ENCODE measurements at regions not wholly inside any gene's neighbourhood (a gene's known extent, or its start where the extent isn't known, plus 50 kb on each side); places are given as distances from the start of the nearest gene placed in this dataset.

GRCh38 chr18:24983566-24984139 lies 368.3 kb downstream of the ZNF521 start:
- H3K9me1 ChIP-seq (ENCODE audit: insufficient read depth, low read length): no peaks in the 10 kb centered on the region; the same call in 1 of the 2 replicates
- H2AFZ ChIP-seq (replicated peaks; ENCODE audit: low read length, poor library complexity): no peak overlapping the region
- dilution Hi-C loops (cut with HindIII; ENCODE audit: low sequenced_read_pairs, unreplicated experiment) (no loop called here), in situ Hi-C loops (cut with MboI; ENCODE audit: low sequenced_read_pairs) (no loop called here), intact Hi-C loops (cut with micrococcal nuclease) (no loop called here)
- no peak overlapping the region for H2BK120ac ChIP-seq (ENCODE audit: low read depth, low read length)
- no peak overlapping the region for H3K4me2 ChIP-seq (ENCODE audit: low read depth, low read length)
- no peak overlapping the region for H4K5ac ChIP-seq (ENCODE audit: low read depth, low read length)
- H3K56ac ChIP-seq (ENCODE audit: extremely low read depth, insufficient read depth, low read length): no peak overlapping the region
- no peak overlapping the region for H2BK5ac ChIP-seq (ENCODE audit: low read depth, low read length, poor library complexity, severe bottlenecking)
- H4K91ac ChIP-seq (ENCODE audit: insufficient read depth, low read depth, low read length): no peak overlapping the region
- no peaks in the 10 kb centered on the region for H3K27me3 ChIP-seq (ENCODE audit: control insufficient read depth, insufficient read depth, low read length)
- WGBS, 2 experiments (ENCODE audit: extremely low coverage in 2 of 2, insufficient read length in 1 of 2): no CpG with 5 or more reads among the region's 8 CpGs
- no peak overlapping the region for H2AK9ac ChIP-seq (replicated peaks; ENCODE audit: low read depth, low read length, poor library complexity)
- no peak overlapping the region for H2BK15ac ChIP-seq (ENCODE audit: low read depth, low read length)
- no peak overlapping the region for H2AK5ac ChIP-seq (ENCODE audit: low read depth, low read length)
- H3K27ac ChIP-seq (ENCODE audit: insufficient read depth, low read length): no peak overlapping the region
- DNase-seq (no peak), ATAC-seq (ENCODE audit: low read depth) (no peak)
- no peak overlapping the region for H3K14ac ChIP-seq (replicated peaks; ENCODE audit: low read depth, low read length)
- H3K4me1 ChIP-seq (ENCODE audit: control insufficient read depth, insufficient read depth, low read length): peaks cover 15% of the 10 kb centered on the region
- no peak overlapping the region for H2BK20ac ChIP-seq (ENCODE audit: low read depth, low read length)
- H3K9ac ChIP-seq (ENCODE audit: low read depth, low read length): no peak overlapping the region
- no TSS peak for BruUV-seq (replicated peaks)
- ChIA-PET POLR2A (ENCODE audit: unreplicated experiment) (no interaction called here), CTCF (no interaction called here)
- no peaks in the 10 kb centered on the region for H3K36me3 ChIP-seq (ENCODE audit: control insufficient read depth, insufficient read depth, low read length)
- no peaks in the 10 kb centered on the region for H4K20me1 ChIP-seq (ENCODE audit: insufficient read depth, low read length)
- H4K8ac ChIP-seq (ENCODE audit: low read depth in 2 of 2, low read length in 2 of 2): no peak overlapping the region
- H3K4me3 ChIP-seq (ENCODE audit: insufficient read depth, low read depth, low read length): no peak overlapping the region
- no peak overlapping the region for H3K23ac ChIP-seq (ENCODE audit: low read depth, low read length)
- no peak overlapping the region for H3K4ac ChIP-seq (ENCODE audit: low read depth, low read length)
- H3K79me1 ChIP-seq (ENCODE audit: low read depth in 1 of 2, low read length in 2 of 2): no peaks in the 10 kb centered on the region
- no peaks in the 10 kb centered on the region for H3K9me3 ChIP-seq (ENCODE audit: control insufficient read depth, insufficient read depth, low read length)
- TF ChIP-seq BHLHE40 (IDR thresholded peaks at IDR 0.05; ENCODE audit: low read depth, low read length) (no peak), FOS (IDR thresholded peaks at IDR 0.05; ENCODE audit: low read depth, low read length) (no peak), ELK1 (IDR thresholded peaks at IDR 0.05; ENCODE audit: borderline replicate concordance, low read depth, low read length) (no peak), RCOR1 (IDR thresholded peaks at IDR 0.05; ENCODE audit: insufficient replicate concordance, low read length) (no peak), POLR2A (IDR thresholded peaks at IDR 0.05; ENCODE audit: low read depth, low read length) (no peak), RAD21 (IDR thresholded peaks at IDR 0.05; ENCODE audit: low read length) (no peak), MAZ (IDR thresholded peaks at IDR 0.05; ENCODE audit: borderline replicate concordance, low read depth, low read length) (no peak), MXI1 (IDR thresholded peaks at IDR 0.05; ENCODE audit: borderline replicate concordance, low read depth, low read length) (no peak), USF2 (IDR thresholded peaks at IDR 0.05; ENCODE audit: low read depth, low read length) (no peak), CEBPB (IDR thresholded peaks at IDR 0.05; ENCODE audit: low read depth, low read length) (no peak), SMC3 (IDR thresholded peaks at IDR 0.05; ENCODE audit: low read depth, low read length) (no peak), NFE2L2 (IDR thresholded peaks at IDR 0.05; ENCODE audit: low read depth, low read length) (no peak), RFX5 (IDR thresholded peaks at IDR 0.05; ENCODE audit: low read depth, low read length) (no peak), MAFK (IDR thresholded peaks at IDR 0.05; ENCODE audit: low read depth, low read length) (no peak)
- TF ChIP-seq, protein P1, sequence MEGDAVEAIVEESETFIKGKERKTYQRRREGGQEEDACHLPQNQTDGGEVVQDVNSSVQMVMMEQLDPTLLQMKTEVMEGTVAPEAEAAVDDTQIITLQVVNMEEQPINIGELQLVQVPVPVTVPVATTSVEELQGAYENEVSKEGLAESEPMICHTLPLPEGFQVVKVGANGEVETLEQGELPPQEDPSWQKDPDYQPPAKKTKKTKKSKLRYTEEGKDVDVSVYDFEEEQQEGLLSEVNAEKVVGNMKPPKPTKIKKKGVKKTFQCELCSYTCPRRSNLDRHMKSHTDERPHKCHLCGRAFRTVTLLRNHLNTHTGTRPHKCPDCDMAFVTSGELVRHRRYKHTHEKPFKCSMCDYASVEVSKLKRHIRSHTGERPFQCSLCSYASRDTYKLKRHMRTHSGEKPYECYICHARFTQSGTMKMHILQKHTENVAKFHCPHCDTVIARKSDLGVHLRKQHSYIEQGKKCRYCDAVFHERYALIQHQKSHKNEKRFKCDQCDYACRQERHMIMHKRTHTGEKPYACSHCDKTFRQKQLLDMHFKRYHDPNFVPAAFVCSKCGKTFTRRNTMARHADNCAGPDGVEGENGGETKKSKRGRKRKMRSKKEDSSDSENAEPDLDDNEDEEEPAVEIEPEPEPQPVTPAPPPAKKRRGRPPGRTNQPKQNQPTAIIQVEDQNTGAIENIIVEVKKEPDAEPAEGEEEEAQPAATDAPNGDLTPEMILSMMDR (conservative IDR thresholded peaks at IDR 0.05; ENCODE audit: low read depth, low read length): no peak
- H3K18ac ChIP-seq (ENCODE audit: low read depth, low read length): no peak overlapping the region
